GM18907 (cell line): ENCODE measurements at regions not wholly inside any gene's neighbourhood (a gene's known extent, or its start where the extent isn't known, plus 50 kb on each side); places are given as distances from the start of the nearest gene placed in this dataset.

ENCODE experiments used
- ATAC-seq: cut with Tn5 transposase; IDR thresholded peaks from one replicate; pipeline ENCODE4 v1.9.1; 2021; ENCODE audit warnings: mild to moderate bottlenecking, moderate library complexity; ENCODE audit not compliant: unreplicated experiment

- ATAC-seq = no peak
Observed at GRCh38 chr17:33809748-33810147, 445.3 kb upstream of the CCL2 start.

GRCh38 chr17:33811004-33811760, 443.9 kb upstream of the CCL2 start:
- ATAC-seq = no peak

- no peak for ATAC-seq
Observed at GRCh38 chr17:33811984-33812577, 443.0 kb upstream of the CCL2 start.

- ATAC-seq = no peak
Observed at GRCh38 chr17:33814852-33815251, 440.2 kb upstream of the CCL2 start.

- no peak for ATAC-seq
Observed at GRCh38 chr17:33816036-33816435, 439.0 kb upstream of the CCL2 start.

GRCh38 chr17:33816842-33817617, 438.1 kb upstream of the CCL2 start:
- ATAC-seq = no peak

GRCh38 chr17:33819539-33819938, 435.5 kb upstream of the CCL2 start:
- no peak for ATAC-seq

GRCh38 chr17:33832262-33832661, 422.8 kb upstream of the CCL2 start:
- ATAC-seq = no peak

GRCh38 chr17:33837281-33837680, 417.8 kb upstream of the CCL2 start:
- no peak for ATAC-seq

GRCh38 chr17:33838281-33838680, 416.8 kb upstream of the CCL2 start:
- ATAC-seq = no peak

- ATAC-seq = no peak
Observed at GRCh38 chr17:33847900-33848299, 407.2 kb upstream of the CCL2 start.

- ATAC-seq = no peak
Observed at GRCh38 chr17:33848433-33848832, 406.7 kb upstream of the CCL2 start.

- ATAC-seq = no peak
Observed at GRCh38 chr17:33854596-33854995, 400.5 kb upstream of the CCL2 start.

- ATAC-seq = no peak
Observed at GRCh38 chr17:33858121-33858520, 397.0 kb upstream of the CCL2 start.

- ATAC-seq = no peak
Observed at GRCh38 chr17:33858682-33859081, 396.4 kb upstream of the CCL2 start.

GRCh38 chr17:33862772-33863602, 392.1 kb upstream of the CCL2 start:
- no peak for ATAC-seq

- ATAC-seq = no peak
Observed at GRCh38 chr17:33864758-33865229, 390.3 kb upstream of the CCL2 start.

GRCh38 chr17:33868899-33869298, 386.2 kb upstream of the CCL2 start:
- ATAC-seq = no peak

GRCh38 chr17:33870936-33871335, 384.1 kb upstream of the CCL2 start:
- no peak for ATAC-seq

GRCh38 chr17:33871720-33872540, 383.2 kb upstream of the CCL2 start:
- ATAC-seq = no peak
